MG63 (cell line): ENCODE measurements at regions not wholly inside any gene's neighbourhood (a gene's known extent, or its start where the extent isn't known, plus 50 kb on each side); places are given as distances from the start of the nearest gene placed in this dataset.

Experiments
- DNase-seq: peaks from one replicate; pipeline ENCODE4 v3.0.0-alpha.2; 2020
- H3K27me3 ChIP-seq: fragments of 250-450 bp; sonication (Bioruptor Pico); 2 replicates; pipeline ENCODE4 v1.5.1; 2020; ENCODE audit warnings: mild to moderate bottlenecking, moderate library complexity
- H3K36me3 ChIP-seq: fragments of 250-450 bp; sonication (Bioruptor Pico); 2 replicates; pipeline ENCODE4 v1.5.1; 2020; ENCODE audit warnings: mild to moderate bottlenecking, moderate library complexity
- H3K4me3 ChIP-seq: fragments of 250-450 bp; sonication (Bioruptor Pico); 2 replicates; pipeline ENCODE4 v1.5.1; 2020; ENCODE audit warnings: mild to moderate bottlenecking, moderate library complexity
- H3K9me3 ChIP-seq: fragments of 250-450 bp; sonication (Bioruptor Pico); 2 replicates; pipeline ENCODE4 v1.5.1; 2020; ENCODE audit warnings: mild to moderate bottlenecking, moderate library complexity

DNA sequence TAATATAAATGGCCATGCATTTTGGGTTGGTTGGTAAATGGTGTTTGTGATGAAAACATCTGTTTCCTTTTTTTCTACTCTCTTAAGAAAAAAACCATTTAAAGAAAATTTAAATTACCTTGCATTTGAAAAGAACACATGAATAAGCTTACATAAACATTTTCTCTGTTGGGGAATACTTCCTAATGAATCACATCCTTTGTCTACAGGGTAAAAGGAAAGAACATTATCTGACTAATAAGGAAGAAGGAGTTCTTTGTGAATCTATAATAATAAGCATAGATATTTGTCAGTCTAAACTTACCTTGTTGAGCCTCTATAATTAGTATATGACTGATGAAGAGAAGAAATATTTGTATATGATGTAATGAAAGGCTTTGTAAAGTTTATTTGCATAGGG, 254.1 kb upstream of the ZNF717 start:
- H3K4me3 ChIP-seq = no peak overlapping the region
- no peak for DNase-seq

DNA sequence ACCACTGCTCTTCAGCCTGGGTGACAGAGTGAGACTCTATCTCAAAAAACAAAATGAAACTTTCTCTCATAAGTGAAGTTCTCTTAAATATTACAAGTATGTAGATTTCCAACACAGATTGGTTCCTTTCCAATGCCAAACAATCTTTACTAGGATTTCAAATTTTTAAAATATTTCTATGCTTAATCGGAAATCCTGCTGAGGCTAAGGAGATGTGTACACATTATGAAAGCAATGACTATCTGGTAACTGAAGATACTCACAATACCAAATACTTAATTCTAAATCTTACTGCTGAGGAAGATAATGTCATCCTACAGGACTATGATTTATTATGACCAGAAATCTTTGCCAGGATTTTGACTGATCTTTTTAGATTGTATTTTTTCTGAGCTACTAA, 255.6 kb upstream of the ZNF717 start:
- Histone ChIP-seq H3K4me3 (no peak overlapping the region), H3K36me3 (no peaks in the 10 kb centered on the region), H3K9me3 (no peaks in the 10 kb centered on the region), H3K27me3 (no peaks in the 10 kb centered on the region)
- DNase-seq = no peak

More for the DNA sequence above, 254.1 kb upstream of the ZNF717 start:
- Histone ChIP-seq H3K27me3 (no peaks in the 10 kb centered on the region), H3K9me3 (no peaks in the 10 kb centered on the region), H3K36me3 (no peaks in the 10 kb centered on the region)

- no peak overlapping the region for H3K4me3 ChIP-seq
- no peak for DNase-seq
- H3K9me3 ChIP-seq = no peaks in the 10 kb centered on the region
- no peaks in the 10 kb centered on the region for H3K36me3 ChIP-seq
- no peaks in the 10 kb centered on the region for H3K27me3 ChIP-seq
Observed at GRCh38 chr3:76043746-76044145, 258.4 kb upstream of the ZNF717 start.

DNA sequence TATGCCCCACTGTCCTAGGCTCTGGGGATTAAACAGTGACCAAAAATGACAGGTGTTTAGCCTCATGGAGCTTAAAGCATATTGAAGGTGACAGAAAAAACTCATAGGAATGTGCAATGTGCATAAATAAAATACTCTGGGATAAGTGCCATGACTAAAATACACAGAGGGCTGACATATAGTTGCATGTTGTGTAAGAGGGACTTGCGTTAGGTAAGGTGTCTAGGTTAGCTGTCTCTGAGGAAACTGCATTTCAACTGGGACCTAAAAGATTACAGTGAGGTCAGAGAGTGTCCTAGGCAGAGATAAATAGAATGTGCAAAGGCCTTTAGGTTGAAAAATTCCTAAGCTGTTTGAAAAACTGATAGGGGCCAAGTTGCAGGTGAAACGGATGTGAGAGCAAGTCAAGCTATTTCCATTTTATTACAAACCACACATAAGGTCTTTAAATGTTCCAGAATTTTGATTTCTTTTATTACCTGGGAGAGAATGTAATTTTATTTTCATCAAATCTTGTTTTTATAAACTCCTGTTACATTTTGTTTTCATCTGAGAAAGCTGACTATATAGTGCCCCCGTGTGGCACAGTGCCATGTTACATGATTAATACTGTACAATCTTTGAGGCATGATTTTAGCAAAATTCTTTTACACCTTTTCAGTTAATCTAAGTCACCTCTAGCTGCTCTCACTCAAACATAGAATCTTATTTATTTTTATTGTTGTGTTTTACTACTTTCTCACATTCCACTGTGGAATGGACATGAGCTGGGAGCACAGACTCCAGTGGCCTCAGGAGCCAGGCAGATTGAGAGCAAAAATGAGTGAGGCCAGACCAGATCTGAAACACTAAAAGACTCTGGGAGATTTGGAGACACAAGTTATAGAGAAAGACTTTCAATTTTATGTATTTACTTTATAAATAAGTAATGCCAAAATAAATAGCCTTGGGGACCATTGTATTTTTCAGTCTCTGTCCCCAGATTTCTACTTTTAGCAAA, 259.6 kb upstream of the ZNF717 start:
- no peaks in the 10 kb centered on the region for H3K9me3 ChIP-seq
- H3K4me3 ChIP-seq = no peak overlapping the region
- peak; percentile 27 for DNase-seq
- no peaks in the 10 kb centered on the region for H3K36me3 ChIP-seq
- H3K27me3 ChIP-seq = no peaks in the 10 kb centered on the region

GRCh38 chr3:76047368-76047767, 262.0 kb upstream of the ZNF717 start:
- no peak overlapping the region for H3K4me3 ChIP-seq
- H3K9me3 ChIP-seq = no peaks in the 10 kb centered on the region
- H3K36me3 ChIP-seq = no peaks in the 10 kb centered on the region
- DNase-seq = no peak
- no peaks in the 10 kb centered on the region for H3K27me3 ChIP-seq

DNA sequence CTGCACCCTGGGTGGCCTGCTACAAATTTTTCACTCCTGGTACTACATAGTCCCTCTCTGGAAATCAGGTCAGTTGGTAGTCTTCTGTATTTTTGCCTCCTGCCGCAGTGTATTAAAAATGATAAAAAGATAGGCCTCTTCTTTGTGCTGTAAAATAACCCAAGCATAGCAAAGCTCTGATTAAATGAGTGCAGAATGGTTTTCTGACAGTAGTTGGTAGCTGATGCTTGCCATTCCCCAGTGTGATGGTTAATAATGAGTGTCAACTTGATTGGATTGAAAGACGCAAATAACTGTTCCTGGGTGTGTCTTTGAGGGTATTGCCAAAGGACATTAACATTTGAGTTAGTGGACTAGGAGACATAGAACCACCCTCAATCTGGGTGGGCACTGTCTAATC, 264.4 kb upstream of the ZNF717 start:
- Histone ChIP-seq H3K9me3 (no peaks in the 10 kb centered on the region), H3K4me3 (no peak overlapping the region), H3K27me3 (no peaks in the 10 kb centered on the region), H3K36me3 (no peaks in the 10 kb centered on the region)
- no peak for DNase-seq

GRCh38 chr3:76051145-76051544, 265.8 kb upstream of the ZNF717 start:
- DNase-seq = no peak
- Histone ChIP-seq H3K36me3 (no peaks in the 10 kb centered on the region), H3K4me3 (no peak overlapping the region), H3K9me3 (no peaks in the 10 kb centered on the region), H3K27me3 (no peaks in the 10 kb centered on the region)

DNA sequence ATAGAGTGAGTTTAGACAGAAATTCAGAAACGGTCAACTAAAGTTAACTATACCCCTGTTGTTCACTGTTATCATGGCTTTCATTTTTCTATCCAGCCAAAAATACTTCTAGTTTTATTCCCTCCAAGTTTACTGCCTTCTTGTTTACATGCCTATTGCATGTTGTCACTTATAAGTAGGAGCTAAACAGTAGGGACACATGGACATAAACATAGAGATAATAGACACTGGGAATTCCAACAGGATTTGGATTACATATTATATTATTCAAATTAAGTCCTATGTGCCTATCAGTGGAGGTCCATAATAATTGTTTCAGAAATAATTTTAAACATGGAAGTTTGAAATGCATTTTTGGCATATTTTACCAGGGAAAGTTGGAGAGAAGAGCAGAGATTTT, 269.1 kb upstream of the ZNF717 start:
- Histone ChIP-seq H3K9me3 (no peaks in the 10 kb centered on the region), H3K4me3 (no peak overlapping the region), H3K27me3 (no peaks in the 10 kb centered on the region), H3K36me3 (no peaks in the 10 kb centered on the region)
- no peak for DNase-seq

DNA sequence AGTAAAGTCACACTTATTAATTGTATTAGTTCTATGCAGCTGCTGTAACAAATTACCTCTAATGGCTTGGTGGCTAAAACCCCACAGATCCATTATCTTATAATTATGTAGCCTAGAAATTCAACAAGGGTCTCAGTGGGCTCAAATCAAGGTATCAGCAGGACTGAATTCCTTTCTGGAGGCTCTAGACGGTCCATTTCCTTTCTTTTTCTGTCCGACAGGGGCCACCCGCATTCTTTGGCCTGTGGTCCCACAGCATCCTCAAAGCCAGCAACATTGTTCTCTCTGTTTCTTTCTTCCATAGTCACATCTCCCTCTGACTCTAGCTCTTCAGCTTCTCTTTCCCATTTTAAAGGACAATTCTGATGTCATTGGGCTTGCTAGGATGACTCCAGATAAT, 276.3 kb upstream of the ZNF717 start:
- H3K27me3 ChIP-seq = no peaks in the 10 kb centered on the region
- no peak for DNase-seq

GRCh38 chr3:76063019-76063418, 277.7 kb upstream of the ZNF717 start:
- no peaks in the 10 kb centered on the region for H3K36me3 ChIP-seq
- no peaks in the 10 kb centered on the region for H3K27me3 ChIP-seq
- H3K9me3 ChIP-seq = no peaks in the 10 kb centered on the region
- H3K4me3 ChIP-seq = no peak overlapping the region
- peak; percentile 63 for DNase-seq

More for the DNA sequence above, 276.3 kb upstream of the ZNF717 start:
- Histone ChIP-seq H3K9me3 (no peaks in the 10 kb centered on the region), H3K36me3 (no peaks in the 10 kb centered on the region), H3K4me3 (no peak overlapping the region)

- no peaks in the 10 kb centered on the region for H3K9me3 ChIP-seq
- DNase-seq = no peak
- no peak overlapping the region for H3K4me3 ChIP-seq
- H3K27me3 ChIP-seq = no peaks in the 10 kb centered on the region
- H3K36me3 ChIP-seq = no peaks in the 10 kb centered on the region
Observed at GRCh38 chr3:76063811-76064210, 278.5 kb upstream of the ZNF717 start.

DNA sequence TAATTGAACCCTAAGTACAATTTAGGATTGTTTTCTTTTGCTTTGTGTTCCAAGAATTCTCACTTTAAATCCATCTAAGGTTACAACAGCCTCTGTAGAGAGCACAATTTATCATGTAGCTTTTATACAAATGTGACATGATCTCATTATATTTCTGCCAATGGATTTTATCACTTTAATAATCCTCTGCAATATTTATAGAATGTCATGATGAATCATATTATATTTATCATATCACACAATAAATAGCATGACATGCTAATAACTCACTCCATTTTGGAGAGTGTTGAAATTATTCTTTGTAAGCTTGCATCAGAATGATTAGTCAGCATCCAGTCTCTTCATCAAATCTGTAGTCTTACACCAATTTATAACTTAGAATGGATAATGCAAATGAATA, 280.6 kb upstream of the ZNF717 start:
- Histone ChIP-seq H3K9me3 (no peaks in the 10 kb centered on the region), H3K4me3 (no peak overlapping the region), H3K27me3 (no peaks in the 10 kb centered on the region), H3K36me3 (no peaks in the 10 kb centered on the region)
- no peak for DNase-seq

GRCh38 chr3:76078101-76078500, 292.8 kb upstream of the ZNF717 start:
- no peak for DNase-seq
- no peaks in the 10 kb centered on the region for H3K27me3 ChIP-seq
- H3K36me3 ChIP-seq = no peaks in the 10 kb centered on the region
- H3K4me3 ChIP-seq = no peak overlapping the region
- H3K9me3 ChIP-seq = no peaks in the 10 kb centered on the region; the same call in 1 of the 2 replicates

DNA sequence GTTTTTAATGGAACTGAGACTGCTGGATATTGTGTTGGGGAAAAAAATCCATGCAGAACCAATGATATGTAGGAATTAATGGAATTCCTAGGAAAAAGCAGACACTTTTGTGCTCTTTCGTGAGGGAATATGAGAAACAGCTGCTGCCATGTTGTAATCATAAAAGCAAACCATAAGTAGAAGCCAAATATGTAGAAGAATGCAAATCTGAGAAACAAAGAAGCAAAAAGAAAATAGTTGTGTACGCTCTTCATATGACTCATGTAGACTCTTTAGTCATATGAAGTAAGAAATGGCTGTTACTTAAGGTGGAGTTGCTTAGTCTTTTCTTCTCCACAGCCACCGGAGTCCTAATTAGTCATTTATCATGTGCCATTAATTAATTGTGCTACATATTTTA, 298.6 kb upstream of the ZNF717 start:
- DNase-seq = no peak
- Histone ChIP-seq H3K36me3 (no peaks in the 10 kb centered on the region), H3K27me3 (no peaks in the 10 kb centered on the region), H3K9me3 (peaks cover 3% of the 10 kb centered on the region), H3K4me3 (no peak overlapping the region)

DNA sequence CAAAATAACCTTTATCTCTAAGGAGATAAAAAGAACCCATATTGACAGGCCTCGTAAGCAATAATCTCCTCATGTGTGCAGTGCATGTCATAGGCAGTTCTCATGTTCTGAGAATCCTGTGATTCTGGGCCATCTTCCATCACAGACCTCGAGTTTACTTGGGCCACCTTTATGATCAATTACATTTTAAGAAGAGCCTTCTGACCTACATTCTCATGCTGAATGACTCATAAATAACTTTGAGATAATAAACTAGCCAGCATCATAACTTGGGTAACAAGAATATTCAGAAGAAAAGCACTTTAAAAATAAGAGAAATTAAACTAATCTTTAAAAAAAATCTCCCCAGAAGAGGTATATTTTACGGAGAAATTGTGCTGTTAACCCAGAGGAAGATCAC, 310.7 kb upstream of the ZNF717 start:
- no peaks in the 10 kb centered on the region for H3K36me3 ChIP-seq
- no peaks in the 10 kb centered on the region for H3K27me3 ChIP-seq
- H3K9me3 ChIP-seq = no peaks in the 10 kb centered on the region
- DNase-seq = no peak
- no peak overlapping the region for H3K4me3 ChIP-seq

- no peak for DNase-seq
- H3K4me3 ChIP-seq = no peak overlapping the region
- H3K9me3 ChIP-seq = no peaks in the 10 kb centered on the region
Observed at GRCh38 chr3:76096836-76097588, 311.7 kb upstream of the ZNF717 start.

GRCh38 chr3:76097589-76097969, 312.2 kb upstream of the ZNF717 start:
- Histone ChIP-seq H3K9me3 (no peaks in the 10 kb centered on the region), H3K4me3 (no peak overlapping the region), H3K27me3 (no peaks in the 10 kb centered on the region), H3K36me3 (no peaks in the 10 kb centered on the region)
- DNase-seq = no peak

More at GRCh38 chr3:76096836-76097588, 311.7 kb upstream of the ZNF717 start:
- Histone ChIP-seq H3K36me3 (no peaks in the 10 kb centered on the region), H3K27me3 (no peaks in the 10 kb centered on the region)
